PC-3 (cell line): ENCODE measurements at regions not wholly inside any gene's neighbourhood (a gene's known extent, or its start where the extent isn't known, plus 50 kb on each side); places are given as distances from the start of the nearest gene placed in this dataset.

Experiments used
- ATAC-seq: fragments of 200-7000 bp; cut with Tn5 transposase; 2 replicates; pipeline ENCODE4 v1.9.1; 2020; ENCODE audit warnings: mild to moderate bottlenecking, moderate library complexity
- BruUV-seq: library from RNA; stranded (reverse); fragments of 400-500 nt; replicated peaks from 2 replicates; lab custom pipeline; 2021; lab: Mats Ljungman, UMichigan
- CTCF ChIA-PET: fragments of 300-600 bp; sonication (Branson Sonifier 250); formaldehyde crosslinking; loops from one replicate; lab custom pipeline; 2022; ENCODE audit warnings: antibody characterized with exemption; lab: Charles Lee
- POLR2A ChIA-PET: fragments of 300-600 bp; sonication (Branson Sonifier 250); formaldehyde crosslinking; loops from one replicate; lab custom pipeline; 2022; ENCODE audit warnings: antibody characterized with exemption; ENCODE audit not compliant: unreplicated experiment; lab: Charles Lee
- DNase-seq: peaks from one replicate; pipeline ENCODE4 v3.0.0-alpha.2; 2015
- H2AFZ ChIP-seq: fragments of 300-600 bp; sonication (generic); 2 replicates; pipeline ENCODE4 v1.6.0; 2016; ENCODE audit warnings: antibody characterized with exemption, low read length
- H3F3A ChIP-seq: fragments of 300-600 bp; sonication (generic); one replicate; pipeline ENCODE4 v1.6.0; 2017; ENCODE audit warnings: antibody characterized with exemption, low read length, control low read depth, mild to moderate bottlenecking; ENCODE audit not compliant: unreplicated experiment
- H3K27ac ChIP-seq: fragments of 300-600 bp; sonication (generic); 2 replicates; pipeline ENCODE4 v1.5.1; 2016; ENCODE audit warnings: mild to moderate bottlenecking, low read length
- H3K27me3 ChIP-seq: fragments of 300-600 bp; sonication (generic); 2 replicates; pipeline ENCODE4 v1.6.1; 2016; ENCODE audit warnings: low read length, mixed read lengths
- H3K36me3 ChIP-seq: fragments of 300-600 bp; sonication (generic); 2 replicates; pipeline ENCODE4 v1.6.1; 2016; ENCODE audit warnings: low read depth, mixed run types, low read length, mixed read lengths
- H3K4me1 ChIP-seq: fragments of 300-600 bp; sonication (generic); 2 replicates; pipeline ENCODE4 v1.5.1; 2016; ENCODE audit warnings: low read length; ENCODE audit not compliant: insufficient read depth
- H3K4me2 ChIP-seq: fragments of 300-600 bp; sonication (generic); 2 replicates; pipeline ENCODE4 v1.6.0; 2016; ENCODE audit warnings: low read length
- H3K4me3 ChIP-seq: fragments of 300-600 bp; sonication (generic); 2 replicates; pipeline ENCODE4 v1.5.1; 2016; ENCODE audit warnings: mild to moderate bottlenecking, low read length, mixed read lengths
- H3K79me2 ChIP-seq: fragments of 300-600 bp; sonication (generic); 2 replicates; pipeline ENCODE4 v1.6.1; 2017; ENCODE audit warnings: low read length, mixed read lengths
- H3K9ac ChIP-seq: fragments of 300-600 bp; sonication (generic); 2 replicates; pipeline ENCODE4 v1.6.0; 2016; ENCODE audit warnings: mild to moderate bottlenecking, low read length
- H3K9me2 ChIP-seq: fragments of 300-600 bp; sonication (generic); replicated peaks from 2 replicates; pipeline ENCODE4 v1.6.1; 2016; ENCODE audit warnings: mixed run types, low read length, mixed read lengths
- H3K9me3 ChIP-seq: fragments of 300-600 bp; sonication (generic); 2 replicates; pipeline ENCODE4 v1.6.1; 2016; ENCODE audit warnings: low read length, mixed read lengths
- H4K20me1 ChIP-seq: fragments of 300-600 bp; sonication (generic); 2 replicates; pipeline ENCODE4 v1.6.1; 2016; ENCODE audit warnings: low read length, mixed read lengths
- EZH2 ChIP-seq: fragments of 300-600 bp; sonication (generic); IDR thresholded peaks from one replicate; pipeline ENCODE4 v1.6.1; 2017; ENCODE audit warnings: antibody characterized with exemption, mild to moderate bottlenecking, low read length; ENCODE audit not compliant: unreplicated experiment
- EZH2phosphoT487 ChIP-seq: fragments of 300-600 bp; sonication (generic); IDR thresholded peaks from 2 replicates; pipeline ENCODE4 v1.6.1; 2018; ENCODE audit warnings: mild to moderate bottlenecking, antibody characterized with exemption, low read length, borderline replicate concordance
- intact Hi-C: fragments of 100-400 bp; cut with micrococcal nuclease; formaldehyde crosslinking; loops from 2 replicates; pipeline ENCODE4 v1.9.0; 2023
- TF ChIP-seq, protein P1 (sequence below): fragments of 300-600 bp; sonication (generic); conservative IDR thresholded peaks from 2 replicates; pipeline ENCODE4 v1.5.1; 2017; ENCODE audit warnings: antibody characterized with exemption, low read depth, mild to moderate bottlenecking, low read length

DNA sequence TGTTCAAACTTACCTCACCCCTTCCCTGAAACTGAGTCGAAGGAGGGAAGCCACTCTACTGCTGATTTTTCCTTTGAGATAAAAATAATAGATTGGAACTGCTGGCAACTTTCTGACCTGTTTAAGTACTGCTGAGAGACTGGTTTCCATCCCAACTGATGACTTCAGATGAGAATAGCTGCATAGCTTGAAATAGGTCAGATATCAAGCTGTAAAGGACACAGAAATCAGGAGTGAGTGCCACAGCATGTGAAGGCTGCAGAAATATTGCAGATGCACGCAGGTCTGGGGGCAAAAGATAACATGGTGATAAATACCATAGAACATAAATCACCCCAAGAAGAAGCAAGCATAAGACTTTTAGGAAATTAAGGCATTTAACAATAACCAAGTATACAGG lies 923.2 kb downstream of the SH3BGRL start:
- TF ChIP-seq, protein P1, sequence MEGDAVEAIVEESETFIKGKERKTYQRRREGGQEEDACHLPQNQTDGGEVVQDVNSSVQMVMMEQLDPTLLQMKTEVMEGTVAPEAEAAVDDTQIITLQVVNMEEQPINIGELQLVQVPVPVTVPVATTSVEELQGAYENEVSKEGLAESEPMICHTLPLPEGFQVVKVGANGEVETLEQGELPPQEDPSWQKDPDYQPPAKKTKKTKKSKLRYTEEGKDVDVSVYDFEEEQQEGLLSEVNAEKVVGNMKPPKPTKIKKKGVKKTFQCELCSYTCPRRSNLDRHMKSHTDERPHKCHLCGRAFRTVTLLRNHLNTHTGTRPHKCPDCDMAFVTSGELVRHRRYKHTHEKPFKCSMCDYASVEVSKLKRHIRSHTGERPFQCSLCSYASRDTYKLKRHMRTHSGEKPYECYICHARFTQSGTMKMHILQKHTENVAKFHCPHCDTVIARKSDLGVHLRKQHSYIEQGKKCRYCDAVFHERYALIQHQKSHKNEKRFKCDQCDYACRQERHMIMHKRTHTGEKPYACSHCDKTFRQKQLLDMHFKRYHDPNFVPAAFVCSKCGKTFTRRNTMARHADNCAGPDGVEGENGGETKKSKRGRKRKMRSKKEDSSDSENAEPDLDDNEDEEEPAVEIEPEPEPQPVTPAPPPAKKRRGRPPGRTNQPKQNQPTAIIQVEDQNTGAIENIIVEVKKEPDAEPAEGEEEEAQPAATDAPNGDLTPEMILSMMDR, result no peak
- TF ChIP-seq EZH2phosphoT487 (no peak), EZH2 (no peak)
- no peak overlapping the region for H2AFZ ChIP-seq
- no peak overlapping the region for H3K27ac ChIP-seq
- H3F3A ChIP-seq, result no peaks in the 10 kb centered on the region
- ATAC-seq (no peak), DNase-seq (no peak)
- no peaks in the 10 kb centered on the region for H3K9me2 ChIP-seq
- no peaks in the 10 kb centered on the region for H3K79me2 ChIP-seq
- no TSS peak for BruUV-seq
- no peaks in the 10 kb centered on the region for H3K27me3 ChIP-seq
- H3K4me3 ChIP-seq, result no peak overlapping the region
- H3K9ac ChIP-seq, result no peak overlapping the region
- no peaks in the 10 kb centered on the region for H3K36me3 ChIP-seq
- CTCF ChIA-PET, result no interaction called here
- no peaks in the 10 kb centered on the region for H4K20me1 ChIP-seq
- H3K9me3 ChIP-seq, result no peaks in the 10 kb centered on the region
- H3K4me2 ChIP-seq, result no peak overlapping the region
- intact Hi-C loops, result no loop called here
- no peaks in the 10 kb centered on the region for H3K4me1 ChIP-seq
- POLR2A ChIA-PET, result no interaction called here

DNA sequence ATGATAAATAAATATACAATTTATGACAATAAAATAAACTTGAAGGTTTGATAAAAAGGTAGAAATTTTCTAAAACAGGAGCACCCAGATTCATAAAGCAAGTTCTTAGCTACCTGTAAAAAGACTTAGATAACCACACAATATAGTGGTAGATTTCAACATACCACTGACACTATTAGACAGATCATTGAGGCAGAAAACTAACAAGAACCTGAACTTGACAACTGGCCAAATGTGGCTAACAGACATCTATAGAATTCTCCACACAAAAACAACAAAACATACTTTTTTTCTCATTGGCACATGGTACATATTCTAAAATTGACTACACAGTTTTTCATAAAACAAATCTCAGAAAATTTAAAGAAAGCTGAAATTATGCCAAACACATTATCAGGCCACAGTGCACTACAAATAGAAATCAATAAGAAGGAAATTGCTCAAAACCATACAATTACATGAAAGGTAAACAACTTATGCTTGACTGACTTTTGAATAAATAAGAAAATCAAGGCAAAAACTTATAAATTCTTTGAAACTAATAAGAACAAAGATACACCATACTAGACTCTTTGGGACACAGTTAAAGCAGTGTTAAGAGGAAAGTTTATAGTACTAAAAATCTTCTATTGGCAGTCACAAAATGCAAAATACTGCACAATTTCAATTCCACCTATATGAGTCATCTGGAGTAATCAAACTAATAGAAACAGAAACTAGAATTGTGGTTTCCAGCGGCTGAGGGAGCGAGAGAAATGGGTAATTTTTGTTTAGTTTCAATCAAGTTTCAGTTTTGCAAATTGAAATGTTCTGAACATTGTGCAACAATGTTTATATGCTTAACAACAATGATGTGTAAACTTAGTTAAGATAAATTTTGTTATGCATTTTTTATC lies 925.6 kb downstream of the SH3BGRL start:
- H3K9me2 ChIP-seq, result no peaks in the 10 kb centered on the region
- no peaks in the 10 kb centered on the region for H3K36me3 ChIP-seq
- DNase-seq, result peak; percentile 29
- intact Hi-C loops, result no loop called here
- H3K4me1 ChIP-seq, result no peaks in the 10 kb centered on the region
- no TSS peak for BruUV-seq
- H3K4me3 ChIP-seq, result no peak overlapping the region
- ATAC-seq, result no peak
- H3K27me3 ChIP-seq, result no peaks in the 10 kb centered on the region
- POLR2A ChIA-PET, result no interaction called here
- H3K9me3 ChIP-seq, result no peaks in the 10 kb centered on the region
- no peaks in the 10 kb centered on the region for H3F3A ChIP-seq
- no peak overlapping the region for H2AFZ ChIP-seq
- TF ChIP-seq, protein P1, result no peak
- TF ChIP-seq EZH2phosphoT487 (no peak), EZH2 (no peak)
- no peaks in the 10 kb centered on the region for H4K20me1 ChIP-seq
- no peak overlapping the region for H3K4me2 ChIP-seq
- no peaks in the 10 kb centered on the region for H3K79me2 ChIP-seq
- no peak overlapping the region for H3K9ac ChIP-seq
- H3K27ac ChIP-seq, result no peak overlapping the region
- CTCF ChIA-PET, result no interaction called here

DNA sequence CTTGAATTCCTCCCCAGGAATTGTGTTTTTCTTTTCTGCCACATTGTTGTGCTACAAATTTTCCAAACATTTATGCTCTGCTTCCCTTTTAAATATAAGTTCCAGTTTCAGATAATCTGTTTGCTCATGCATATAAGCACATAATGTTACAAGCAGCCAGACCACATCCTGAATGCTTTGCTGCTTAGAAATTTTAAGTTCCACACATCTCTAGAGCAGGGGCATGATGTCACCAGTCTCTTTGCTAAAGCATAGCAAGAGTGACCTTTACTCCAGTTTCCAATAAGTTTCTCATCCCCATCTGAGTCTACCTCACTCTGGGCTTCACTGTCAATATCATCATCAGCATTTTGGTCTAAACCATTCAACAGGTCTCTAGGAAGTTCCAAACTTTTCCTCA lies 932.5 kb downstream of the SH3BGRL start:
- Histone ChIP-seq H4K20me1 (no peaks in the 10 kb centered on the region), H3K4me1 (no peaks in the 10 kb centered on the region), H3K27me3 (no peaks in the 10 kb centered on the region), H3F3A (no peaks in the 10 kb centered on the region), H3K36me3 (no peaks in the 10 kb centered on the region), H2AFZ (no peak overlapping the region), H3K27ac (no peak overlapping the region), H3K9me3 (no peaks in the 10 kb centered on the region), H3K4me3 (no peak overlapping the region), H3K9ac (no peak overlapping the region), H3K4me2 (no peak overlapping the region), H3K9me2 (no peaks in the 10 kb centered on the region), H3K79me2 (no peaks in the 10 kb centered on the region)
- POLR2A ChIA-PET, result no interaction called here
- BruUV-seq, result no TSS peak
- DNase-seq (peak; percentile 32), ATAC-seq (no peak)
- TF ChIP-seq, protein P1, result no peak
- no peak for TF ChIP-seq EZH2phosphoT487
- TF ChIP-seq EZH2, result no peak
- CTCF ChIA-PET, result no interaction called here
- intact Hi-C loops, result no loop called here
